ENCODE measurements at regions not wholly inside any gene's neighbourhood (a gene's known extent, or its start where the extent isn't known, plus 50 kb on each side); places are given as distances from the start of the nearest gene placed in this dataset.

- no peaks in the 10 kb centered on the region for H3F3A ChIP-seq (ENCODE audit: insufficient read depth, low read length, poor library complexity, severe bottlenecking)
- no peaks in the 10 kb centered on the region for H3K9me3 ChIP-seq (ENCODE audit: low read length)
- H3K36me3 ChIP-seq (ENCODE audit: insufficient read depth, low read length), result no peaks in the 10 kb centered on the region
- TF ChIP-seq EP300 (conservative IDR thresholded peaks at IDR 0.05; ENCODE audit: poor library complexity, severe bottlenecking), result no peak
- no peak for TF ChIP-seq RAD21 (conservative IDR thresholded peaks at IDR 0.05)
- TF ChIP-seq EZH2 (IDR thresholded peaks at IDR 0.05; ENCODE audit: borderline replicate concordance, insufficient read depth, low read length, poor library complexity, severe bottlenecking), result no peak
- TF ChIP-seq MXI1 (conservative IDR thresholded peaks at IDR 0.05; ENCODE audit: poor library complexity, severe bottlenecking), result no peak
- TF ChIP-seq SMC3 (conservative IDR thresholded peaks at IDR 0.05; ENCODE audit: poor library complexity), result no peak
- no peak for TF ChIP-seq TAF1 (IDR thresholded peaks at IDR 0.05; ENCODE audit: low read depth)
- TF ChIP-seq POLR2AphosphoS5 (IDR thresholded peaks at IDR 0.05), result no peak
- TF ChIP-seq, protein P1, sequence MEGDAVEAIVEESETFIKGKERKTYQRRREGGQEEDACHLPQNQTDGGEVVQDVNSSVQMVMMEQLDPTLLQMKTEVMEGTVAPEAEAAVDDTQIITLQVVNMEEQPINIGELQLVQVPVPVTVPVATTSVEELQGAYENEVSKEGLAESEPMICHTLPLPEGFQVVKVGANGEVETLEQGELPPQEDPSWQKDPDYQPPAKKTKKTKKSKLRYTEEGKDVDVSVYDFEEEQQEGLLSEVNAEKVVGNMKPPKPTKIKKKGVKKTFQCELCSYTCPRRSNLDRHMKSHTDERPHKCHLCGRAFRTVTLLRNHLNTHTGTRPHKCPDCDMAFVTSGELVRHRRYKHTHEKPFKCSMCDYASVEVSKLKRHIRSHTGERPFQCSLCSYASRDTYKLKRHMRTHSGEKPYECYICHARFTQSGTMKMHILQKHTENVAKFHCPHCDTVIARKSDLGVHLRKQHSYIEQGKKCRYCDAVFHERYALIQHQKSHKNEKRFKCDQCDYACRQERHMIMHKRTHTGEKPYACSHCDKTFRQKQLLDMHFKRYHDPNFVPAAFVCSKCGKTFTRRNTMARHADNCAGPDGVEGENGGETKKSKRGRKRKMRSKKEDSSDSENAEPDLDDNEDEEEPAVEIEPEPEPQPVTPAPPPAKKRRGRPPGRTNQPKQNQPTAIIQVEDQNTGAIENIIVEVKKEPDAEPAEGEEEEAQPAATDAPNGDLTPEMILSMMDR (IDR thresholded peaks at IDR 0.05; ENCODE audit: poor library complexity, severe bottlenecking), result no peak
- no peak for TF ChIP-seq REST (IDR thresholded peaks at IDR 0.05; ENCODE audit: borderline replicate concordance)
- H3K27ac ChIP-seq (ENCODE audit: low read length), result no peak overlapping the region
- no peak overlapping the region for H3K4me2 ChIP-seq (ENCODE audit: low read length)
- no peak overlapping the region for H3K4me3 ChIP-seq (ENCODE audit: low read length)
- H3K79me2 ChIP-seq (replicated peaks; ENCODE audit: insufficient read depth, low read length), result no peaks in the 10 kb centered on the region
- no peak overlapping the region for H2AFZ ChIP-seq (ENCODE audit: low read depth, low read length)
- H3K9me2 ChIP-seq (ENCODE audit: insufficient read depth, low read length), result no peaks in the 10 kb centered on the region
- no peak overlapping the region for H3K9ac ChIP-seq (ENCODE audit: low read length)
- H3K27me3 ChIP-seq (ENCODE audit: insufficient read depth, low read depth, low read length), result no peaks in the 10 kb centered on the region
- no peaks in the 10 kb centered on the region for H4K20me1 ChIP-seq (ENCODE audit: insufficient read depth)
Observed at GRCh38 chr5:86112249-86112648, 505.5 kb upstream of the COX7C start.

DNA sequence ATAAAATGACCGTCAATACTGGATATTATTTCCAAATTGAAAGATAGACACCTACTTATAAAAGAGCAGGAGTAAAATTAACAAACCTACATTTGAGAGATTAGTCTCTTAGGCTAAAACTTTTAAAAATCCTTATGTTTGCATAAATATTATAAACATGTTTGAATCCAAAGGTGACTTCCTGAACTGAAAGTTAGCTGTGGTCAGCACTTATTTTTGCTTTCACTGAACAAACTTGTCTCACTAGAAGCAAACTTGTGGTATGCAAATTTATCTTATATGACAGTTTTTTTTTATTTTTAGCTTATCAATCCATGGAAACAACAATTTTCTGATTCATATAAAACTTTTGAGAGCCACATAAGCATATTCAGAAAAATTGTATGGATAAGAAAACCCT is 502.6 kb upstream of the COX7C start:
- H3K9me3 ChIP-seq (ENCODE audit: low read length), result no peaks in the 10 kb centered on the region
- no peaks in the 10 kb centered on the region for H4K20me1 ChIP-seq (ENCODE audit: insufficient read depth)
- H3K36me3 ChIP-seq (ENCODE audit: insufficient read depth, low read length), result no peaks in the 10 kb centered on the region
- no peak overlapping the region for H3K4me3 ChIP-seq (ENCODE audit: low read length)
- H3K27me3 ChIP-seq (ENCODE audit: insufficient read depth, low read depth, low read length), result no peaks in the 10 kb centered on the region
- no peak overlapping the region for H2AFZ ChIP-seq (ENCODE audit: low read depth, low read length)
- H3K4me2 ChIP-seq (ENCODE audit: low read length), result no peak overlapping the region
- no peak overlapping the region for H3K9ac ChIP-seq (ENCODE audit: low read length)
- TF ChIP-seq MXI1 (conservative IDR thresholded peaks at IDR 0.05; ENCODE audit: poor library complexity, severe bottlenecking), result no peak
- no peak for TF ChIP-seq EZH2 (IDR thresholded peaks at IDR 0.05; ENCODE audit: borderline replicate concordance, insufficient read depth, low read length, poor library complexity, severe bottlenecking)
- TF ChIP-seq POLR2AphosphoS5 (IDR thresholded peaks at IDR 0.05), result no peak
- TF ChIP-seq, protein P1 (IDR thresholded peaks at IDR 0.05; ENCODE audit: poor library complexity, severe bottlenecking), result no peak
- TF ChIP-seq EP300 (conservative IDR thresholded peaks at IDR 0.05; ENCODE audit: poor library complexity, severe bottlenecking), result no peak
- no peak for TF ChIP-seq TAF1 (IDR thresholded peaks at IDR 0.05; ENCODE audit: low read depth)
- TF ChIP-seq REST (IDR thresholded peaks at IDR 0.05; ENCODE audit: borderline replicate concordance), result no peak
- no peak for TF ChIP-seq SMC3 (conservative IDR thresholded peaks at IDR 0.05; ENCODE audit: poor library complexity)
- TF ChIP-seq RAD21 (conservative IDR thresholded peaks at IDR 0.05), result no peak
- H3K27ac ChIP-seq (ENCODE audit: low read length), result no peak overlapping the region
- peaks cover 3% of the 10 kb centered on the region for H3K9me2 ChIP-seq (ENCODE audit: insufficient read depth, low read length)
- no peaks in the 10 kb centered on the region for H3F3A ChIP-seq (ENCODE audit: insufficient read depth, low read length, poor library complexity, severe bottlenecking)
- H3K79me2 ChIP-seq (replicated peaks; ENCODE audit: insufficient read depth, low read length), result no peaks in the 10 kb centered on the region

Measured in neural cell (in vitro differentiated cells).